ENCODE measurements at regions not wholly inside any gene's neighbourhood (a gene's known extent, or its start where the extent isn't known, plus 50 kb on each side); places are given as distances from the start of the nearest gene placed in this dataset.

DNA sequence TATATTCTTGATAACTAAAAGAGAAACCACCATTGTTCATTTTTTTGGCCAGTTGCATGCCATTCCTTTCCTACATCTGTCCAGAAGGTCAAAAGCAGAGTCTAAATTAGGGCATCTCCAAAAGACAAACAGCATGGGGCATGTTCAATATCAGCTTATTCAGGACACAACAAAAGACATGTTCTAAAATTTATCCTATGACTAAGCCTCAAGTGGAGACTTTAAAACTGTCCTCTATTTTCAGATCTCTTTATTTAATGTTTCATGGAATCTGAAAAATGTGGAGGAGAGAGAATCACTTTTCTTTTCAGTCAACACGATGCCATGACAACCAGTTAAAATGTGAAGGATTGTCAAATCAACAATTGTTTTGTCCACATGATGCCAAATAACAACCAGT lies 303.4 kb upstream of the PRMT6 start:
- no peak overlapping the region for H3K4me3 ChIP-seq
- H3K36me3 ChIP-seq (ENCODE audit: control insufficient read depth in 2 of 2, insufficient read depth in 2 of 2, low read length in 1 of 2) = no peaks in the 10 kb centered on the region
- WGBS (ENCODE audit: insufficient coverage, insufficient replicate concordance, low lambda C conversion rate, missing lambda C conversion rate) = 0% methylated on average over 1 of the region's 1 CpG
- POLR2A ChIA-PET = no interaction called here
- H3K4me2 ChIP-seq (ENCODE audit: control insufficient read depth, insufficient read depth) = no peak overlapping the region
- H3K27me3 ChIP-seq (replicated peaks in 1 of 2; ENCODE audit: control insufficient read depth in 2 of 2, insufficient read depth in 2 of 2, low read length in 1 of 2) = no peaks in the 10 kb centered on the region
- no peaks in the 10 kb centered on the region for H3K79me2 ChIP-seq (ENCODE audit: control insufficient read depth, insufficient read depth, low read length)
- no peaks in the 10 kb centered on the region for H3K9me3 ChIP-seq (replicated peaks; ENCODE audit: control insufficient read depth, insufficient read depth, low read length)
- H3K4me1 ChIP-seq (ENCODE audit: control insufficient read depth, insufficient read depth, low read length) = no peaks in the 10 kb centered on the region
- no TSS peak for BruUV-seq (replicated peaks)
- H2AFZ ChIP-seq (ENCODE audit: control insufficient read depth, low read depth, low read length) = no peak overlapping the region
- no peak overlapping the region for H3K27ac ChIP-seq (ENCODE audit: control insufficient read depth, insufficient read depth)
- in situ Hi-C loops (cut with MboI) (no loop called here), intact Hi-C loops (cut with micrococcal nuclease; ENCODE audit: unreplicated experiment) (no loop called here)
- DNase-seq (ENCODE audit: low read depth, low spot score) = no peak
- no peak for ATAC-seq
- H4K20me1 ChIP-seq (ENCODE audit: control insufficient read depth, insufficient read depth) = no peaks in the 10 kb centered on the region
- no peak overlapping the region for H3K9ac ChIP-seq (ENCODE audit: control insufficient read depth, insufficient read depth, low read length)
- CTCF ChIA-PET = interaction anchor here (0.6 kb wide), 1 partner anchor 14 kb away, joined by 3 read pairs; no protein-coding TSS in a partner anchor
- no peak for FAIRE-seq
- RAD21 ChIA-PET (ENCODE audit: unreplicated experiment) = interaction anchor here (0.6 kb wide), 1 partner anchor 470 kb away, joined by 4 read pairs; no protein-coding TSS in a partner anchor
- SMC1A ChIA-PET (ENCODE audit: uncharacterized antibody, unreplicated experiment) = no interaction called here
- TF ChIP-seq YBX1 (IDR thresholded peaks at IDR 0.05) = no peak
- no peak for TF ChIP-seq POLR2AphosphoS2 (IDR thresholded peaks at IDR 0.05; ENCODE audit: low read depth, low read length)
- TF ChIP-seq IRF3 (IDR thresholded peaks at IDR 0.05) = no peak
- TF ChIP-seq NR2C1 (IDR thresholded peaks at IDR 0.05) = no peak
- TF ChIP-seq STAT3 (IDR thresholded peaks at IDR 0.05; ENCODE audit: low read depth, low read length) = no peak
- TF ChIP-seq FOXK2 (IDR thresholded peaks at IDR 0.05) = no peak
- TF ChIP-seq SMAD1 (IDR thresholded peaks at IDR 0.05; ENCODE audit: low read depth, partially characterized antibody) = no peak
- no peak for TF ChIP-seq JUNB (IDR thresholded peaks at IDR 0.05)
- no peak for TF ChIP-seq FOXM1 (IDR thresholded peaks at IDR 0.05; ENCODE audit: low read depth, low read length)
- TF ChIP-seq, protein P1, sequence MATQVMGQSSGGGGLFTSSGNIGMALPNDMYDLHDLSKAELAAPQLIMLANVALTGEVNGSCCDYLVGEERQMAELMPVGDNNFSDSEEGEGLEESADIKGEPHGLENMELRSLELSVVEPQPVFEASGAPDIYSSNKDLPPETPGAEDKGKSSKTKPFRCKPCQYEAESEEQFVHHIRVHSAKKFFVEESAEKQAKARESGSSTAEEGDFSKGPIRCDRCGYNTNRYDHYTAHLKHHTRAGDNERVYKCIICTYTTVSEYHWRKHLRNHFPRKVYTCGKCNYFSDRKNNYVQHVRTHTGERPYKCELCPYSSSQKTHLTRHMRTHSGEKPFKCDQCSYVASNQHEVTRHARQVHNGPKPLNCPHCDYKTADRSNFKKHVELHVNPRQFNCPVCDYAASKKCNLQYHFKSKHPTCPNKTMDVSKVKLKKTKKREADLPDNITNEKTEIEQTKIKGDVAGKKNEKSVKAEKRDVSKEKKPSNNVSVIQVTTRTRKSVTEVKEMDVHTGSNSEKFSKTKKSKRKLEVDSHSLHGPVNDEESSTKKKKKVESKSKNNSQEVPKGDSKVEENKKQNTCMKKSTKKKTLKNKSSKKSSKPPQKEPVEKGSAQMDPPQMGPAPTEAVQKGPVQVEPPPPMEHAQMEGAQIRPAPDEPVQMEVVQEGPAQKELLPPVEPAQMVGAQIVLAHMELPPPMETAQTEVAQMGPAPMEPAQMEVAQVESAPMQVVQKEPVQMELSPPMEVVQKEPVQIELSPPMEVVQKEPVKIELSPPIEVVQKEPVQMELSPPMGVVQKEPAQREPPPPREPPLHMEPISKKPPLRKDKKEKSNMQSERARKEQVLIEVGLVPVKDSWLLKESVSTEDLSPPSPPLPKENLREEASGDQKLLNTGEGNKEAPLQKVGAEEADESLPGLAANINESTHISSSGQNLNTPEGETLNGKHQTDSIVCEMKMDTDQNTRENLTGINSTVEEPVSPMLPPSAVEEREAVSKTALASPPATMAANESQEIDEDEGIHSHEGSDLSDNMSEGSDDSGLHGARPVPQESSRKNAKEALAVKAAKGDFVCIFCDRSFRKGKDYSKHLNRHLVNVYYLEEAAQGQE (IDR thresholded peaks at IDR 0.05; ENCODE audit: low read depth, low read length) = no peak
- TF ChIP-seq CUX1 (IDR thresholded peaks at IDR 0.05; ENCODE audit: insufficient replicate concordance, low read depth, low read length) = no peak
- TF ChIP-seq CEBPZ (IDR thresholded peaks at IDR 0.05; ENCODE audit: low read depth, low read length) = no peak

All from GM12878 (cell line).